GM12878 (cell line): ENCODE measurements at regions not wholly inside any gene's neighbourhood (a gene's known extent, or its start where the extent isn't known, plus 50 kb on each side); places are given as distances from the start of the nearest gene placed in this dataset.

ENCODE experiments used
- ATAC-seq: fragments of 200-7000 bp; cut with Tn5 transposase; 3 replicates; pipeline ENCODE4 v1.9.1; 2020; ENCODE audit warnings: mild to moderate bottlenecking, moderate library complexity
- BruUV-seq: library from RNA; stranded (reverse); fragments of 400-500 nt; replicated peaks from 2 replicates; lab custom pipeline; 2021; lab: Mats Ljungman, UMichigan
- CTCF ChIA-PET: fragments of 300-600 bp; sonication (Branson Sonifier 250); formaldehyde crosslinking; extraction: SDS; loops from one replicate; lab custom pipeline; 2021; ENCODE audit warnings: inconsistent platforms; lab: Yijun Ruan, JAX
- POLR2A ChIA-PET: fragments of 350-600 bp; formaldehyde crosslinking; extraction: SDS; loops from one replicate; lab custom pipeline; 2021; ENCODE audit warnings: inconsistent platforms; lab: Charles Lee
- RAD21 ChIA-PET: fragments of 300-600 bp; sonication (Branson Sonifier 250); formaldehyde crosslinking; loops from one replicate; lab custom pipeline; 2023; ENCODE audit warnings: antibody characterized with exemption; ENCODE audit not compliant: unreplicated experiment; lab: Charles Lee
- SMC1A ChIA-PET: fragments of 300-600 bp; sonication (Branson Sonifier 250); formaldehyde crosslinking; loops from one replicate; lab custom pipeline; 2023; ENCODE audit not compliant: unreplicated experiment, uncharacterized antibody; lab: Charles Lee
- DNase-seq: peaks from one replicate; pipeline ENCODE4 v3.0.0-alpha.2; 2011; ENCODE audit warnings: low read depth, low spot score
- FAIRE-seq: peaks from 3 replicates; lab custom pipeline; 2011; peaks lifted over from hg19 to GRCh38; lab: Jason Lieb, UNC
- H2AFZ ChIP-seq: 2 replicates; pipeline ENCODE4 v1.6.0; 2011; ENCODE audit warnings: low read depth, low read length, control low read depth; ENCODE audit not compliant: control insufficient read depth
- H3K27ac ChIP-seq: 2 replicates; pipeline ENCODE4 v1.5.1; 2011; ENCODE audit warnings: control low read depth; ENCODE audit not compliant: control insufficient read depth, insufficient read depth
- H3K27me3 ChIP-seq, 2 experiments: replicated peaks in 1 of 2; 2 replicates each; pipeline versions ENCODE4 v1.6.0 to v1.6.1; 2011; ENCODE audit warnings: low read length in 1 of 2; ENCODE audit not compliant: control insufficient read depth in 2 of 2, insufficient read depth in 2 of 2
- H3K36me3 ChIP-seq, 2 experiments: 2 replicates each; pipeline ENCODE4 v1.5.1; 2011; ENCODE audit warnings: low read length in 1 of 2; ENCODE audit not compliant: control insufficient read depth in 2 of 2, insufficient read depth in 2 of 2
- H3K4me1 ChIP-seq: 2 replicates; pipeline ENCODE4 v1.6.1; 2011; ENCODE audit warnings: mild to moderate bottlenecking, low read length, moderate library complexity, mixed read lengths; ENCODE audit not compliant: control insufficient read depth, insufficient read depth
- H3K4me2 ChIP-seq: 2 replicates; pipeline ENCODE4 v1.6.0; 2011; ENCODE audit warnings: control low read depth; ENCODE audit not compliant: control insufficient read depth, insufficient read depth
- H3K4me3 ChIP-seq: fragments of 200-600 bp; sonication (generic); 2 replicates; pipeline ENCODE4 v1.5.1; 2016
- H3K79me2 ChIP-seq: 2 replicates; pipeline ENCODE4 v1.6.0; 2011; ENCODE audit warnings: low read length; ENCODE audit not compliant: control insufficient read depth, insufficient read depth
- H3K9ac ChIP-seq: 2 replicates; pipeline ENCODE4 v1.8.0; 2011; ENCODE audit warnings: low read length, control low read depth, mixed read lengths; ENCODE audit not compliant: control insufficient read depth, insufficient read depth
- H3K9me3 ChIP-seq: replicated peaks from 3 replicates; pipeline ENCODE4 v1.5.1; 2011; ENCODE audit warnings: mild to moderate bottlenecking, low read length; ENCODE audit not compliant: control insufficient read depth, insufficient read depth
- H4K20me1 ChIP-seq: 2 replicates; pipeline ENCODE4 v1.6.0; 2011; ENCODE audit not compliant: control insufficient read depth, insufficient read depth
- EGR1 ChIP-seq, 2 experiments: IDR thresholded peaks; 1 replicate in 1 of 2; 2 replicates in 1 of 2; pipeline ENCODE4 v1.6.1; 2011 to 2012; ENCODE audit warnings: low read depth in 2 of 2, low read length in 2 of 2, borderline replicate concordance in 1 of 2, mild to moderate bottlenecking in 1 of 2, moderate library complexity in 1 of 2
- FOS ChIP-seq: IDR thresholded peaks from 3 replicates; pipeline ENCODE4 v1.6.1; 2011; ENCODE audit warnings: borderline replicate concordance; ENCODE audit not compliant: insufficient read length; ENCODE audit errors: extremely low read depth
- HDAC2 ChIP-seq: fragments of 200-600 bp; sonication (generic); IDR thresholded peaks from 2 replicates; pipeline ENCODE4 v1.6.1; 2017
- IRF4 ChIP-seq: IDR thresholded peaks from 2 replicates; pipeline ENCODE4 v1.6.1; 2011; ENCODE audit warnings: low read depth, low read length
- MAX ChIP-seq: IDR thresholded peaks from 2 replicates; pipeline ENCODE4 v1.6.1; 2012; ENCODE audit warnings: low read depth, low read length, improper control_type of control experiment
- NFXL1 ChIP-seq: fragments of 450-650 bp; IDR thresholded peaks from 2 replicates; pipeline ENCODE4 v1.6.1; 2017; ENCODE audit warnings: antibody characterized with exemption, mild to moderate bottlenecking, borderline replicate concordance
- NKRF ChIP-seq: fragments of 450-650 bp; conservative IDR thresholded peaks from 2 replicates; pipeline ENCODE4 v1.6.1; 2017; ENCODE audit warnings: mild to moderate bottlenecking, moderate library complexity
- NR2C2 ChIP-seq: IDR thresholded peaks from 2 replicates; pipeline ENCODE4 v1.6.1; 2011; ENCODE audit warnings: borderline replicate concordance, low read depth; ENCODE audit not compliant: control insufficient read depth, insufficient read length
- PML ChIP-seq: IDR thresholded peaks from 2 replicates; pipeline ENCODE4 v1.6.1; 2012; ENCODE audit warnings: low read length, inconsistent platforms
- POU2F2 ChIP-seq: IDR thresholded peaks from 3 replicates; pipeline ENCODE4 v1.6.1; 2011; ENCODE audit warnings: low read depth, mild to moderate bottlenecking, low read length, borderline replicate concordance
- SIX5 ChIP-seq: IDR thresholded peaks from 2 replicates; pipeline ENCODE4 v1.6.1; 2011; ENCODE audit warnings: mild to moderate bottlenecking, low read depth, low read length, moderate library complexity; ENCODE audit not compliant: severe bottlenecking
- TARDBP ChIP-seq: IDR thresholded peaks from 2 replicates; pipeline ENCODE4 v1.6.1; 2016; ENCODE audit warnings: borderline replicate concordance
- ZBTB40 ChIP-seq: fragments of 450-650 bp; IDR thresholded peaks from 2 replicates; pipeline ENCODE4 v1.6.1; 2016; ENCODE audit warnings: mild to moderate bottlenecking, moderate library complexity, borderline replicate concordance
- ZNF24 ChIP-seq: fragments of 450-650 bp; IDR thresholded peaks from 2 replicates; pipeline ENCODE4 v1.6.1; 2017; ENCODE audit warnings: antibody characterized with exemption, mild to moderate bottlenecking
- WGBS: methylation state at CpG from one replicate; pipeline ENCODE4 v1.1.6; 2016; ENCODE audit warnings: low lambda C conversion rate; ENCODE audit not compliant: insufficient replicate concordance, insufficient coverage; ENCODE audit errors: missing lambda C conversion rate; 5-methylcytosine and 5-hydroxymethylcytosine counted together
- in situ Hi-C: fragments of 300-500 bp; cut with MboI; formaldehyde crosslinking; loops from 9 replicates; pipeline ENCODE4 v1.14.3; 2018; ENCODE audit warnings: mixed read lengths
- intact Hi-C: fragments of 100-400 bp; cut with micrococcal nuclease; formaldehyde crosslinking; loops from one replicate; pipeline ENCODE4 v1.14.2; 2022; ENCODE audit not compliant: unreplicated experiment

- TF ChIP-seq NFXL1 (no peak), EGR1 (IDR thresholded peaks at IDR 0.05; ENCODE audit: borderline replicate concordance in 1 of 2, low read depth in 2 of 2, low read length in 2 of 2) (no peak), POU2F2 (no peak), HDAC2 (no peak), MAX (no peak), FOS (no peak), SIX5 (no peak)
Measured at GRCh38 chr6:141729146-141729545, 403.6 kb upstream of the GJE1 start (continued).

- no peaks in the 10 kb centered on the region for H3K27me3 ChIP-seq
- H3K4me2 ChIP-seq = no peak overlapping the region
- H4K20me1 ChIP-seq = no peaks in the 10 kb centered on the region
- no TSS peak for BruUV-seq
- WGBS = 8% methylated on average over 4 of the region's 4 CpGs
- TF ChIP-seq IRF4 = no peak
- no peak for TF ChIP-seq ZBTB40
- no peak for TF ChIP-seq ZNF24
- no peak for TF ChIP-seq MAX
- no peak for TF ChIP-seq TARDBP
- TF ChIP-seq NKRF = no peak
- TF ChIP-seq PML = no peak
- no peak for TF ChIP-seq NR2C2
- no peak overlapping the region for H3K27ac ChIP-seq
- no peak overlapping the region for H3K9ac ChIP-seq
- no peaks in the 10 kb centered on the region for H3K79me2 ChIP-seq
- RAD21 ChIA-PET = no interaction called here
- H3K36me3 ChIP-seq = no peaks in the 10 kb centered on the region
- no peak for FAIRE-seq
- intact Hi-C loops = no loop called here
- CTCF ChIA-PET = no interaction called here
- POLR2A ChIA-PET = no interaction called here
- no peak for DNase-seq
- ATAC-seq = no peak
- no peaks in the 10 kb centered on the region for H3K4me1 ChIP-seq
- H2AFZ ChIP-seq = no peak overlapping the region
- SMC1A ChIA-PET = no interaction called here
- H3K9me3 ChIP-seq = no peaks in the 10 kb centered on the region
- in situ Hi-C loops = no loop called here
- no peak overlapping the region for H3K4me3 ChIP-seq
Measured at GRCh38 chr6:141728330-141728729, 404.4 kb upstream of the GJE1 start.
